ENCODE measurements at regions not wholly inside any gene's neighbourhood (a gene's known extent, or its start where the extent isn't known, plus 50 kb on each side); places are given as distances from the start of the nearest gene placed in this dataset.

- no peak for DNase-seq (ENCODE audit: extremely low spot score)
- Histone ChIP-seq H3K9me3 (no peaks in the 10 kb centered on the region), H3K27ac (replicated peaks in 1 of 4) (no peak overlapping the region), H3K4me1 (peaks cover 0 to 8% (median 7%) of the 10 kb centered on the region in 4 donors), H3K27me3 (no peaks in the 10 kb centered on the region), H3K36me3 (no peaks in the 10 kb centered on the region), H3K4me3 (no peak overlapping the region)
- TF ChIP-seq EP300 (IDR thresholded peaks at IDR 0.05) (no peak), POLR2A (IDR thresholded peaks at IDR 0.05; ENCODE audit: low read depth) (no peak), POLR2AphosphoS5 (IDR thresholded peaks at IDR 0.05) (no peak), CTCF (IDR thresholded peaks at IDR 0.05) (no peak)
- WGBS, result 66% methylated on average over 2 of the region's 2 CpGs
- intact Hi-C loops (cut with DNase I), result no loop called here
Measured at GRCh38 chr14:29061702-29062101, 295.1 kb downstream of the FOXG1 start.

GRCh38 chr14:29062466-29062865 lies 295.9 kb downstream of the FOXG1 start:
- TF ChIP-seq POLR2AphosphoS5 (IDR thresholded peaks at IDR 0.05) (no peak), POLR2A (IDR thresholded peaks at IDR 0.05; ENCODE audit: low read depth) (no peak), CTCF (IDR thresholded peaks at IDR 0.05) (no peak), EP300 (IDR thresholded peaks at IDR 0.05) (no peak)
- H3K4me3 ChIP-seq, result no peak overlapping the region
- no peaks in the 10 kb centered on the region for H3K27me3 ChIP-seq
- H3K9me3 ChIP-seq, result no peaks in the 10 kb centered on the region
- WGBS, result 35% methylated on average over 6 of the region's 6 CpGs
- no peak for DNase-seq (ENCODE audit: extremely low spot score)
- H3K36me3 ChIP-seq, result no peaks in the 10 kb centered on the region
- no peak overlapping the region for H3K27ac ChIP-seq (replicated peaks in 1 of 4)
- H3K4me1 ChIP-seq, result peaks cover 0 to 8% (median 7%) of the 10 kb centered on the region in 4 donors
- intact Hi-C loops (cut with DNase I), result no loop called here

DNA sequence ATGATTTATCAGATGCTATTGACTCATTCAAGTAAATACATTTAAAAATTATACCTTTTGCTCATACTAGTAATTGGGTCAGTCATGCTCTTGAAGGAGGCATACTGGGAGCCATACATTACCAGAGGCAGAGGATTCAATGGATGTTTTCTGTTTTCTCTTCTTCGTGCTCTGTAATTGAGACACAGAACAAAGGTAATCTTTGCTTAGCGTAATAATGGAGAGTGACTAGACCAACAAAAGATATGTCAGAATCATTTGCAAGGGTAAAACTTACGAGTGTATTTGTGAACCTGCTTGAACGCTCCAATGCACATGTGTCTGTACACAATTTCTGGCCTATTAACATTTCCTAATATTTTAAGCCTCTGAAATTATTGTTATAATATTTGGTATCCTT lies 296.4 kb downstream of the FOXG1 start:
- Histone ChIP-seq H3K4me3 (no peak overlapping the region), H3K27me3 (no peaks in the 10 kb centered on the region), H3K27ac (replicated peaks in 1 of 4) (no peak overlapping the region), H3K36me3 (no peaks in the 10 kb centered on the region), H3K4me1 (peaks cover 0 to 8% (median 7%) of the 10 kb centered on the region in 4 donors), H3K9me3 (no peaks in the 10 kb centered on the region)
- WGBS, result 90% methylated on average over 4 of the region's 4 CpGs
- intact Hi-C loops (cut with DNase I), result no loop called here
- DNase-seq (ENCODE audit: extremely low spot score), result no peak
- no peak for TF ChIP-seq CTCF (IDR thresholded peaks at IDR 0.05)
- no peak for TF ChIP-seq POLR2AphosphoS5 (IDR thresholded peaks at IDR 0.05)
- no peak for TF ChIP-seq POLR2A (IDR thresholded peaks at IDR 0.05; ENCODE audit: low read depth)
- no peak for TF ChIP-seq EP300 (IDR thresholded peaks at IDR 0.05)

- Histone ChIP-seq H3K27me3 (no peaks in the 10 kb centered on the region), H3K4me3 (no peak overlapping the region), H3K36me3 (no peaks in the 10 kb centered on the region), H3K4me1 (peaks cover 0 to 8% (median 7%) of the 10 kb centered on the region in 4 donors), H3K27ac (replicated peaks in 1 of 4) (no peak overlapping the region), H3K9me3 (no peaks in the 10 kb centered on the region)
- TF ChIP-seq POLR2AphosphoS5 (IDR thresholded peaks at IDR 0.05) (no peak), CTCF (IDR thresholded peaks at IDR 0.05) (no peak), POLR2A (IDR thresholded peaks at IDR 0.05; ENCODE audit: low read depth) (no peak), EP300 (IDR thresholded peaks at IDR 0.05) (no peak)
- intact Hi-C loops (cut with DNase I), result no loop called here
- DNase-seq (ENCODE audit: extremely low spot score), result no peak
- 88% methylated on average over 3 of the region's 3 CpGs for WGBS
Measured at GRCh38 chr14:29064305-29064900, 297.8 kb downstream of the FOXG1 start.

DNA sequence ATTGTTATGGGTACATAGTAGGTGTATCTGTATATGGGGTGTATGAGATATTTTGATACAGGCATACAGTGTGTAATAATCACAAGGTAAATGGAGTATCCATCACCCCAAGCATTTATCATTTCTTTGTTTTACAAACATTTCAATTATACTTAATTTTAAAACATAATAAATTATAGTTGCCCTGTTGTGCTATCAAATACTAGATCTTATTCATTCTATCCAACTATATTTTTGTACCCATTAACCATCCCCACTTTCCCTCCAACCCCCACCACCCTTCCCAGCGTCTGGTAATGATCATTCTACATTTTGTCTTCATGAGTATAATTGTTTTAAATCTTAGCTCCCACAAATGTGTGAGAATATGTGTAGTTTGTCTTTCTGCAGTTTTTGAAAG lies 302.6 kb downstream of the FOXG1 start:
- Histone ChIP-seq H3K36me3 (no peaks in the 10 kb centered on the region), H3K4me1 (no peaks in the 10 kb centered on the region), H3K4me3 (no peak overlapping the region), H3K27ac (replicated peaks in 1 of 4) (no peak overlapping the region), H3K27me3 (no peaks in the 10 kb centered on the region), H3K9me3 (peaks cover 0 to 3% (median 0%) of the 10 kb centered on the region in 4 donors)
- WGBS, result 77% methylated on average over 1 of the region's 1 CpG
- DNase-seq (ENCODE audit: extremely low spot score), result no peak
- intact Hi-C loops (cut with DNase I), result no loop called here
- no peak for TF ChIP-seq POLR2AphosphoS5 (IDR thresholded peaks at IDR 0.05)
- no peak for TF ChIP-seq POLR2A (IDR thresholded peaks at IDR 0.05; ENCODE audit: low read depth)
- no peak for TF ChIP-seq CTCF (IDR thresholded peaks at IDR 0.05)
- TF ChIP-seq EP300 (IDR thresholded peaks at IDR 0.05), result no peak
